HEK293 (cell line): ENCODE measurements at regions not wholly inside any gene's neighbourhood (a gene's known extent, or its start where the extent isn't known, plus 50 kb on each side); places are given as distances from the start of the nearest gene placed in this dataset.

Source experiments
- CTCF ChIA-PET: fragments of 350-600 bp; formaldehyde crosslinking; extraction: SDS; loops from one replicate; lab custom pipeline; 2021; ENCODE audit warnings: antibody characterized with exemption; lab: Yijun Ruan, JAX
- POLR2A ChIA-PET: fragments of 300-600 bp; formaldehyde crosslinking; extraction: SDS; loops from one replicate; lab custom pipeline; 2020; ENCODE audit warnings: antibody characterized with exemption, inconsistent platforms; lab: Yijun Ruan, JAX
- H3K27ac ChIP-seq: fragments of 200-500 bp; sonication (Bioruptor generic); 2 replicates; pipeline ENCODE4 v1.5.1; 2014; ENCODE audit warnings: low read depth, low read length, control low read depth, inconsistent platforms; ENCODE audit errors: extremely low read depth
- H3K36me3 ChIP-seq, 2 experiments: fragments of 200-500 bp in 1 of 2; sonication (Bioruptor generic) in 1 of 2; 1 replicate in 1 of 2; 2 replicates in 1 of 2; pipeline ENCODE4 v1.5.1; 2014 to 2017; ENCODE audit warnings: inconsistent platforms in 2 of 2, low read length in 2 of 2; ENCODE audit not compliant: control insufficient read depth in 2 of 2, insufficient read depth in 1 of 2
- H3K4me1 ChIP-seq: fragments of 200-500 bp; sonication (Bioruptor generic); 2 replicates; pipeline ENCODE4 v1.5.1; 2014; ENCODE audit warnings: mild to moderate bottlenecking, low read length, inconsistent platforms; ENCODE audit not compliant: control insufficient read depth, insufficient read depth
- H3K4me3 ChIP-seq: 2 replicates; pipeline ENCODE4 v1.5.1; 2011; ENCODE audit warnings: low read depth, mild to moderate bottlenecking, control low read depth, low read length, moderate library complexity
- H3K9me3 ChIP-seq: fragments of 200-500 bp; sonication (Bioruptor generic); 2 replicates; pipeline ENCODE4 v1.5.1; 2014; ENCODE audit warnings: low read depth, low read length, inconsistent platforms; ENCODE audit not compliant: control insufficient read depth, insufficient read depth
- HOXC10 ChIP-seq: sonication (generic); formaldehyde crosslinking; IDR thresholded peaks from 2 replicates; pipeline ENCODE4 v1.8.1; 2023; ENCODE audit warnings: mild to moderate bottlenecking, missing genetic modification reagents
- KLF1 ChIP-seq: fragments of 450-650 bp; formaldehyde crosslinking; IDR thresholded peaks from 2 replicates; pipeline ENCODE4 v1.5.1; 2016; ENCODE audit warnings: missing biosample characterization, missing genetic modification characterization
- KLF7 ChIP-seq: fragments of 450-650 bp; formaldehyde crosslinking; IDR thresholded peaks from 2 replicates; pipeline ENCODE4 v1.5.1; 2016; ENCODE audit warnings: missing biosample characterization, missing genetic modification characterization, borderline replicate concordance
- KLF8 ChIP-seq: fragments of 450-650 bp; formaldehyde crosslinking; IDR thresholded peaks from 2 replicates; pipeline ENCODE4 v1.5.1; 2016; ENCODE audit warnings: missing biosample characterization, missing genetic modification characterization
- MYNN ChIP-seq: fragments of 450-650 bp; formaldehyde crosslinking; IDR thresholded peaks from 2 replicates; pipeline ENCODE4 v1.5.1; 2016; ENCODE audit warnings: missing biosample characterization, missing genetic modification characterization, borderline replicate concordance
- PRDM1 ChIP-seq: fragments of 450-650 bp; formaldehyde crosslinking; IDR thresholded peaks from 2 replicates; pipeline ENCODE4; 2016; ENCODE audit warnings: missing biosample characterization, missing genetic modification characterization
- RBAK ChIP-seq: fragments of 450-650 bp; formaldehyde crosslinking; IDR thresholded peaks from 2 replicates; pipeline ENCODE4 v1.5.1; 2016; ENCODE audit warnings: missing biosample characterization, missing genetic modification characterization
- SCRT2 ChIP-seq: fragments of 450-650 bp; formaldehyde crosslinking; IDR thresholded peaks from 2 replicates; pipeline ENCODE4 v1.5.1; 2016; ENCODE audit warnings: missing biosample characterization, missing genetic modification characterization
- SP2 ChIP-seq: fragments of 450-650 bp; formaldehyde crosslinking; IDR thresholded peaks from 2 replicates; pipeline ENCODE4 v1.5.1; 2016; ENCODE audit warnings: missing biosample characterization, missing genetic modification characterization
- ZBTB1 ChIP-seq: fragments of 450-650 bp; formaldehyde crosslinking; IDR thresholded peaks from 2 replicates; pipeline ENCODE4 v1.5.1; 2016; ENCODE audit warnings: missing biosample characterization, missing genetic modification characterization
- ZBTB20 ChIP-seq: fragments of 450-650 bp; formaldehyde crosslinking; IDR thresholded peaks from 2 replicates; pipeline ENCODE4 v1.5.1; 2016; ENCODE audit warnings: missing biosample characterization, missing genetic modification characterization
- ZNF133 ChIP-seq: fragments of 450-650 bp; formaldehyde crosslinking; IDR thresholded peaks from 2 replicates; pipeline ENCODE4 v1.5.1; 2016; ENCODE audit warnings: missing biosample characterization, missing genetic modification characterization
- ZNF23 ChIP-seq: fragments of 450-650 bp; formaldehyde crosslinking; IDR thresholded peaks from 2 replicates; pipeline ENCODE4 v1.5.1; 2016; ENCODE audit warnings: missing biosample characterization, missing genetic modification characterization, borderline replicate concordance
- ZNF501 ChIP-seq: fragments of 450-650 bp; formaldehyde crosslinking; IDR thresholded peaks from 2 replicates; pipeline ENCODE4 v1.5.1; 2016; ENCODE audit warnings: missing biosample characterization, missing genetic modification characterization
- ZNF585B ChIP-seq: fragments of 450-650 bp; formaldehyde crosslinking; IDR thresholded peaks from 2 replicates; pipeline ENCODE4 v1.5.1; 2016; ENCODE audit warnings: missing biosample characterization, missing genetic modification characterization
- ZNF623 ChIP-seq: fragments of 450-650 bp; formaldehyde crosslinking; IDR thresholded peaks from 2 replicates; pipeline ENCODE4 v1.5.1; 2016; ENCODE audit warnings: missing biosample characterization, missing genetic modification characterization
- ZNF785 ChIP-seq: fragments of 450-650 bp; formaldehyde crosslinking; IDR thresholded peaks from 2 replicates; pipeline ENCODE4 v1.5.1; 2016; ENCODE audit warnings: missing biosample characterization, missing genetic modification characterization
- ZNF843 ChIP-seq: fragments of 450-650 bp; formaldehyde crosslinking; IDR thresholded peaks from 2 replicates; pipeline ENCODE4 v1.5.1; 2016; ENCODE audit warnings: missing biosample characterization, missing genetic modification characterization
- TF ChIP-seq, protein P1 (sequence below): fragments of 450-650 bp; formaldehyde crosslinking; IDR thresholded peaks from 2 replicates; pipeline ENCODE4 v1.5.1; 2016; ENCODE audit warnings: missing biosample characterization, missing genetic modification characterization
- TF ChIP-seq, protein P2 (sequence below): fragments of 450-650 bp; formaldehyde crosslinking; IDR thresholded peaks from 2 replicates; pipeline ENCODE4 v1.5.1; 2016; ENCODE audit warnings: missing biosample characterization, missing genetic modification characterization
- TF ChIP-seq, protein P3 (sequence below): fragments of 450-650 bp; formaldehyde crosslinking; optimal IDR thresholded peaks from 2 replicates; pipeline ENCODE3; 2016; ENCODE audit warnings: missing biosample characterization, mild to moderate bottlenecking, missing genetic modification characterization

DNA sequence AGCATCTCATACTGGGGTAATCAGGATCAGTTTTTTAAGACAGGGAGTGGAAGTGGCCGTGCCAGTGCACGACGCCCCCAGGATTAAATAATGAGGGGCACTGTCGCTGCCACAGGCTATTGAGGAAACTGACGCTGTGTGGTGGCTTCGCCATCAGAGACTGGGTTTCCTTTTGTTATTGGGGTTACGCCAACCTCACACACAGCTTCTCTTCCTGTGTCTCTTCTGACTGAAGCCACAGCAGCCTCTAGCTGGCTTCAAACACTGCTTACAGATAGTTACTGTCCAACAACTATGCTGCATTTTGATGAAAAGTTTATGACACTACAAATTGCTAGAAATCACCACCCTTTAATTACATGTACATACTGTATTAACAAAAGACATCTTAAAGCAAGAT lies 521.9 kb upstream of the SALL3 start:
- TF ChIP-seq ZBTB1 (no peak), RBAK (tag by site-specific recombination) (no peak)
- TF ChIP-seq, all 188 proteins: peak for 0
- no peaks in the 10 kb centered on the region for H3K36me3 ChIP-seq
- no peaks in the 10 kb centered on the region for H3K4me1 ChIP-seq
- ChIA-PET CTCF (no interaction called here), POLR2A (no interaction called here)
- H3K9me3 ChIP-seq = no peaks in the 10 kb centered on the region
- no peak overlapping the region for H3K27ac ChIP-seq
- no peak overlapping the region for H3K4me3 ChIP-seq

DNA sequence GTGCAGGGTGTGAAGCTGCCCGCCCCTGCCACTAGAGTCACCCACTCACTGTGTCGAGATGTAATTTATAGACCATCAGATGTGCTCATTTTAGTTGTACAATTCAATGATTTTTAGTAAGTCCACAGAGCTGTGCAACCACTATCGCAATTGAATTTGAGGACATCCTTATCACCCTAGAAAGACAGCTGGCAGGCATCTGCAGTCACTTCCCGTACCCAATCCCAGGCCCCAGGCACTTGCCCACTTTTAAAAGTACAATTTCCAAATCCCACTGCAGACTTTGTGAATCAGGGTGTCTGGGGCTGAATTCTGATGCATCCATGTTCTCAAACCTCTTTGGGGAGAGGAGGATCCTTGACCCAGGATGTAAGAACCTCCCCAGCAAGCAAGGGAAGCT lies 521.3 kb upstream of the SALL3 start:
- Histone ChIP-seq H3K9me3 (no peaks in the 10 kb centered on the region), H3K27ac (no peak overlapping the region), H3K36me3 (no peaks in the 10 kb centered on the region), H3K4me3 (no peak overlapping the region), H3K4me1 (no peaks in the 10 kb centered on the region)
- ChIA-PET CTCF (no interaction called here), POLR2A (no interaction called here)
- TF ChIP-seq SP2 (tag by site-specific recombination) (no peak), ZBTB20 (tag by site-specific recombination) (no peak), KLF1 (tag by site-specific recombination) (no peak)

DNA sequence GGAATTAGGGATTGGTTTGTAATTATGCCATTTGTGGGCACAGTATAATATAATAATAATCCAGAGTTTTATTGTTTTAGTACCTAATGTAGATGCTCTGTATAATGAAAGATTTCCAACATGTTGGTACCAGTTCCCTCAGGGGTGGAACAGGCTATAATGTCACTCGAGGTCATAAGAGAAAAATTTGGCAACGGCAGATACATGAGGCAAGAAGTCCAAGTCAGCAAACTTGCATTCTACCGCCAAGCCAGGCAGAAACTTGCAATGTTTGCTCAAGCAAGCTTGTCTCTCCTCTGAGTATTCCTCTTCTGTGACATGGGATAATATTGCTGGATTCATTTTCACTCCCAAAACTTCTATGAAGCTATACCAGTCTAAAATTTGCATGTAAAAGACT lies 520.0 kb upstream of the SALL3 start:
- H3K4me1 ChIP-seq = no peaks in the 10 kb centered on the region
- CTCF ChIA-PET = no interaction called here
- H3K9me3 ChIP-seq = no peaks in the 10 kb centered on the region
- no peak overlapping the region for H3K27ac ChIP-seq
- no peak overlapping the region for H3K4me3 ChIP-seq
- no peak for TF ChIP-seq ZNF501
- TF ChIP-seq ZNF843 = no peak
- TF ChIP-seq HOXC10 (CRISPR knock-in tag) = no peak
- TF ChIP-seq PRDM1 (tag by site-specific recombination) = no peak
- TF ChIP-seq, protein P1, sequence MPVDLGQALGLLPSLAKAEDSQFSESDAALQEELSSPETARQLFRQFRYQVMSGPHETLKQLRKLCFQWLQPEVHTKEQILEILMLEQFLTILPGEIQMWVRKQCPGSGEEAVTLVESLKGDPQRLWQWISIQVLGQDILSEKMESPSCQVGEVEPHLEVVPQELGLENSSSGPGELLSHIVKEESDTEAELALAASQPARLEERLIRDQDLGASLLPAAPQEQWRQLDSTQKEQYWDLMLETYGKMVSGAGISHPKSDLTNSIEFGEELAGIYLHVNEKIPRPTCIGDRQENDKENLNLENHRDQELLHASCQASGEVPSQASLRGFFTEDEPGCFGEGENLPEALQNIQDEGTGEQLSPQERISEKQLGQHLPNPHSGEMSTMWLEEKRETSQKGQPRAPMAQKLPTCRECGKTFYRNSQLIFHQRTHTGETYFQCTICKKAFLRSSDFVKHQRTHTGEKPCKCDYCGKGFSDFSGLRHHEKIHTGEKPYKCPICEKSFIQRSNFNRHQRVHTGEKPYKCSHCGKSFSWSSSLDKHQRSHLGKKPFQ = no peak
- no peak for TF ChIP-seq ZNF585B (tag by site-specific recombination)
- TF ChIP-seq ZNF23 = no peak
- TF ChIP-seq, protein P2, sequence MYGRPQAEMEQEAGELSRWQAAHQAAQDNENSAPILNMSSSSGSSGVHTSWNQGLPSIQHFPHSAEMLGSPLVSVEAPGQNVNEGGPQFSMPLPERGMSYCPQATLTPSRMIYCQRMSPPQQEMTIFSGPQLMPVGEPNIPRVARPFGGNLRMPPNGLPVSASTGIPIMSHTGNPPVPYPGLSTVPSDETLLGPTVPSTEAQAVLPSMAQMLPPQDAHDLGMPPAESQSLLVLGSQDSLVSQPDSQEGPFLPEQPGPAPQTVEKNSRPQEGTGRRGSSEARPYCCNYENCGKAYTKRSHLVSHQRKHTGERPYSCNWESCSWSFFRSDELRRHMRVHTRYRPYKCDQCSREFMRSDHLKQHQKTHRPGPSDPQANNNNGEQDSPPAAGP (tag by site-specific recombination) = no peak
- no peak for TF ChIP-seq ZNF133
- TF ChIP-seq, protein P3, sequence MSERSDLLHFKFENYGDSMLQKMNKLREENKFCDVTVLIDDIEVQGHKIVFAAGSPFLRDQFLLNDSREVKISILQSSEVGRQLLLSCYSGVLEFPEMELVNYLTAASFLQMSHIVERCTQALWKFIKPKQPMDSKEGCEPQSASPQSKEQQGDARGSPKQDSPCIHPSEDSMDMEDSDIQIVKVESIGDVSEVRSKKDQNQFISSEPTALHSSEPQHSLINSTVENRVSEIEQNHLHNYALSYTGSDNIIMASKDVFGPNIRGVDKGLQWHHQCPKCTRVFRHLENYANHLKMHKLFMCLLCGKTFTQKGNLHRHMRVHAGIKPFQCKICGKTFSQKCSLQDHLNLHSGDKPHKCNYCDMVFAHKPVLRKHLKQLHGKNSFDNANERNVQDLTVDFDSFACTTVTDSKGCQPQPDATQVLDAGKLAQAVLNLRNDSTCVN = no peak
- TF ChIP-seq SP2 (tag by site-specific recombination) = no peak
- no peak for TF ChIP-seq KLF7 (tag by site-specific recombination)
- TF ChIP-seq ZNF623 (tag by site-specific recombination) = no peak
- no peak for TF ChIP-seq ZNF785 (tag by site-specific recombination)
- no peak for TF ChIP-seq MYNN
- TF ChIP-seq SCRT2 (tag by site-specific recombination) = no peak
- TF ChIP-seq KLF8 (tag by site-specific recombination) = no peak
- no peaks in the 10 kb centered on the region for H3K36me3 ChIP-seq
- POLR2A ChIA-PET = no interaction called here
